22Rv1 (cell line): ENCODE measurements at regions not wholly inside any gene's neighbourhood (a gene's known extent, or its start where the extent isn't known, plus 50 kb on each side); places are given as distances from the start of the nearest gene placed in this dataset.

ENCODE experiments used
- H3K27ac ChIP-seq: fragments of 450-650 bp; 2 replicates; pipeline ENCODE4 v1.5.1; 2017
- CTCF ChIP-seq: fragments of 450-650 bp; IDR thresholded peaks from 2 replicates; pipeline ENCODE4 v1.5.1; 2017; ENCODE audit warnings: mild to moderate bottlenecking
- ZFX ChIP-seq: fragments of 450-650 bp; IDR thresholded peaks from 2 replicates; pipeline ENCODE4 v1.6.1; 2017; ENCODE audit warnings: antibody characterized with exemption, borderline replicate concordance

- no peak for TF ChIP-seq ZFX
- no peak for TF ChIP-seq CTCF
- no peak overlapping the region for H3K27ac ChIP-seq
Observed at GRCh38 chr13:74623761-74624160, 489.6 kb upstream of the KLF12 start.

GRCh38 chr13:74622284-74622683 is 488.1 kb upstream of the KLF12 start:
- H3K27ac ChIP-seq = no peak overlapping the region

GRCh38 chr13:74620711-74621110 is 486.5 kb upstream of the KLF12 start:
- TF ChIP-seq ZFX (no peak), CTCF (no peak)
- no peak overlapping the region for H3K27ac ChIP-seq

More at GRCh38 chr13:74622284-74622683, 488.1 kb upstream of the KLF12 start:
- TF ChIP-seq CTCF (no peak), ZFX (no peak)

- no peak for TF ChIP-seq CTCF
- no peak for TF ChIP-seq ZFX
- no peak overlapping the region for H3K27ac ChIP-seq
Observed at GRCh38 chr13:74620308-74620707, 486.1 kb upstream of the KLF12 start.

GRCh38 chr13:74597526-74597925 is 463.3 kb upstream of the KLF12 start:
- no peak overlapping the region for H3K27ac ChIP-seq
- TF ChIP-seq ZFX (no peak), CTCF (no peak)

- no peak overlapping the region for H3K27ac ChIP-seq
- TF ChIP-seq CTCF (no peak), ZFX (no peak)
Observed at GRCh38 chr13:74596691-74597090, 462.5 kb upstream of the KLF12 start.

GRCh38 chr13:74593688-74594087 is 459.5 kb upstream of the KLF12 start:
- H3K27ac ChIP-seq = no peak overlapping the region
- TF ChIP-seq ZFX (no peak), CTCF (no peak)
